ENCODE measurements at regions not wholly inside any gene's neighbourhood (a gene's known extent, or its start where the extent isn't known, plus 50 kb on each side); places are given as distances from the start of the nearest gene placed in this dataset.

DNA sequence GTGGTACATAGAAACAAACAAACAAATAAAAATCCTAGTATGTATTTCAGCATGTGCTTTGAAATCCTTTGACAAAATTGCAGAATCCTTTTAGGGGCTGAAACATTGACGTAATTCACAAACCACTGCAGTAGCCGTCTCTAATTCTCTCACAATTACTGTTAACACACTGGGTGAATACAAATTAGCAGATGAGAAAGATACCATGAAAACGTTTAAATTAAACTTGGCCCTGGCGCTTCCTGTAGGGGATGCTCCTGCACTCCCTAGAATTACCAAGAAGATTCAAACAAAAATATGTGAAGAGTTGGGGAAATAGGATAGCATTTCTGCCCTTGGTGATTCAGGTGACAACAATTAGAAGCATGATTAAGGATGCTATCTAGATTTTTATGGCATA lies 772.5 kb upstream of the PRKX start:
- TF ChIP-seq, protein P1, sequence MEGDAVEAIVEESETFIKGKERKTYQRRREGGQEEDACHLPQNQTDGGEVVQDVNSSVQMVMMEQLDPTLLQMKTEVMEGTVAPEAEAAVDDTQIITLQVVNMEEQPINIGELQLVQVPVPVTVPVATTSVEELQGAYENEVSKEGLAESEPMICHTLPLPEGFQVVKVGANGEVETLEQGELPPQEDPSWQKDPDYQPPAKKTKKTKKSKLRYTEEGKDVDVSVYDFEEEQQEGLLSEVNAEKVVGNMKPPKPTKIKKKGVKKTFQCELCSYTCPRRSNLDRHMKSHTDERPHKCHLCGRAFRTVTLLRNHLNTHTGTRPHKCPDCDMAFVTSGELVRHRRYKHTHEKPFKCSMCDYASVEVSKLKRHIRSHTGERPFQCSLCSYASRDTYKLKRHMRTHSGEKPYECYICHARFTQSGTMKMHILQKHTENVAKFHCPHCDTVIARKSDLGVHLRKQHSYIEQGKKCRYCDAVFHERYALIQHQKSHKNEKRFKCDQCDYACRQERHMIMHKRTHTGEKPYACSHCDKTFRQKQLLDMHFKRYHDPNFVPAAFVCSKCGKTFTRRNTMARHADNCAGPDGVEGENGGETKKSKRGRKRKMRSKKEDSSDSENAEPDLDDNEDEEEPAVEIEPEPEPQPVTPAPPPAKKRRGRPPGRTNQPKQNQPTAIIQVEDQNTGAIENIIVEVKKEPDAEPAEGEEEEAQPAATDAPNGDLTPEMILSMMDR (IDR thresholded peaks at IDR 0.05; ENCODE audit: poor library complexity, severe bottlenecking) = no peak
- TF ChIP-seq EZH2 (IDR thresholded peaks at IDR 0.05; ENCODE audit: borderline replicate concordance, insufficient read depth, low read length, poor library complexity, severe bottlenecking) = no peak
- TF ChIP-seq POLR2AphosphoS5 (IDR thresholded peaks at IDR 0.05) = no peak
- TF ChIP-seq MXI1 (conservative IDR thresholded peaks at IDR 0.05; ENCODE audit: poor library complexity, severe bottlenecking) = no peak

All from neural cell (in vitro differentiated cells).